D341Med (cell line): ENCODE measurements at regions not wholly inside any gene's neighbourhood (a gene's known extent, or its start where the extent isn't known, plus 50 kb on each side); places are given as distances from the start of the nearest gene placed in this dataset.
"Not testable (repeated sequence)": the region's sequence is repeated elsewhere in the genome, so short reads cannot be mapped to it uniquely, and the experiment has no call there.

Source experiments
- DNase-seq: peaks from one replicate; pipeline ENCODE4 v3.0.0; 2012; ENCODE audit warnings: low spot score

DNA sequence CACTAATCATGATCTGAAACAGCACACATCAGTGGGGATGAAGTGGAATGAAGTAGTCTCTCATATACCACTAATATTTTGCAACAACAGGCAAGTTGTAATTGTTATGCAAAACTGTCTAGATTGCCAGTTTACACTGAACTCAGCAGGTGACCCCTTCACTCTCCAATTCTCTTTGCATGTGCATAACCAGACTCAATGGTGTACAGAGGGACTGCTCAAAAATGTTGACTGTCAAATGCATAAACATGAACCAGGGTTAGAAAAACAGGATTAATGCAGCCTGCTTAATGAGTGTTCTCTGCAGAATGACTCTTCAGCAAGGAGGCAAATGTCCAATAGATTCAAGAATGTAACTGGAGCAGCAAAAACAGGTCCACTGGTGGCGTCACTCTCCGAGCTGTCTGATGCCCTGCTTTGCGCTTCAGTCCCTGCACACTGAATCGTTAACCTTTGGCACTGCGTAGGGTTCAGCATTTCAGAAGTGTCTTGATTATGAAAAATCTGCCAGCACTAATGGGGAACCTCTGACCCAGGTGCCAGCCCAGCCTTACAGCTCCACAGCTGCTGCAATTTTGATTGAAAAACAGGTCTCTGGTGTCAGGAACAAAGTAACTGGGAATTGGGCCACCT is 209.3 kb downstream of the TDRD15 start:
- no peak for DNase-seq

DNA sequence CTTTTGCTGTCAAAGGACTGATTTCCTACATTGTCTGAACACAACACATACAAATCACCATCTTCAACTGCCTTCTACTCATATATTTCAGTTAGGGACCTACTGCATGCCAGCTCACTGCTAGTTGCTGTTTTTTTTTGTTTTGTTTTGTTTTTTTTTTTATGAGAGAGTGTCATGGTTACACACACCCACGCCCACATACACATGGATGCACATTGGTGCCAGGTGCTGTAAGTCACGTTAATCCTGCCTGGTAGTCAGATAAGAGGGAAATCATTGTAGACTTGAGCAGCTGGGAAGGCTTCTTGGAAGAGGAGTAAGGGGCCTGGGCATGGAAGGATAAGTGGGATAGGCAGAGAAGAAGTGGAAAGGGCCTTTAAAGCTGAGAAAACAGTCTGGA is 209.9 kb downstream of the TDRD15 start:
- DNase-seq, result no peak

- no peak for DNase-seq
These were observed 223.2 kb downstream of the TDRD15 start for GRCh38 chr2:21346984-21347383.

DNA sequence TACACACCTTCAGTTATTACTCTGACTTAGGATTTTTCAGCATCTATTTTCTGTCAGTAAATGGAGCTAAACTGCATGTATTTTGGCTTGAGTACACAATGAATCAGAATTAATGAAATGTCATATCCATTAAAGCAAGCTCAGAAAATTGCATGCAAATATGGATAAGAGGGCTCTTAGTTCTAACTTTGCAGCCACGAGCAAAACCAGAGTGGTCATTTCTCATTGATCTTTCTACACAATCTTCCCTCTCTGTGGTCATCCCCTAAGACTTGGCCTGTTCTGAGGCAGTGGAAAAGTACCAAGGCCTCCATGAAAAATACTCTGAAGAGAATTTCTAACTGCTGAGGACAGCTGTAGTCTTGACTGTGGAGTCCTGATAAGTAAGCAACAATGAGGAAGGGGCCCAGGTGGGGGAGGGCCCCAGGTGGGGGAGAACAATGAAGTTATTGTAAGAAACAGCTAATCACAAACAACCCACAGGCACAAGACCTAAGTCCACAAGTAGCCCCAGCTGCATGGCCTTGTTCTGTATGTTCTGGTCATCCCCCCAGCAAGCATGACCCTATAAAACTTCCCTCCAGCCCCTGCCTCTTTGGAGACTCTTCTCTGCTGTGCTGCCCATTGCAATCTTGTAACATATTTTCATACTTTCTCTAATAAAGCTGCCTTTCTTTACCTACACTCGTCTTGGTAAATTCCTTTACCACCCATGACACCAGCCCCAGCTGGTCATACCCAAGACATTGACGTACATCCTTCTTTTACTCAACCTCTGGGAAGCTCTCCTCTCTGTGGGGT is 230.3 kb downstream of the TDRD15 start:
- DNase-seq, result no peak

GRCh38 chr2:21356086-21356856 is 232.5 kb downstream of the TDRD15 start:
- DNase-seq, result no peak

- no peak for DNase-seq
These were observed 233.1 kb downstream of the TDRD15 start for GRCh38 chr2:21356857-21357255.

GRCh38 chr2:21358976-21359375 is 235.2 kb downstream of the TDRD15 start:
- DNase-seq, result no peak

GRCh38 chr2:21361384-21361783 is 237.6 kb downstream of the TDRD15 start:
- DNase-seq, result no peak

- DNase-seq, result no peak
These were observed 238.3 kb downstream of the TDRD15 start for GRCh38 chr2:21361957-21362486.

GRCh38 chr2:21363364-21363763 is 239.6 kb downstream of the TDRD15 start:
- DNase-seq, result no peak

GRCh38 chr2:21367421-21367820 is 243.7 kb downstream of the TDRD15 start:
- DNase-seq, result no peak

- DNase-seq, result no peak
These were observed 246.0 kb downstream of the TDRD15 start for GRCh38 chr2:21369787-21370186.

DNA sequence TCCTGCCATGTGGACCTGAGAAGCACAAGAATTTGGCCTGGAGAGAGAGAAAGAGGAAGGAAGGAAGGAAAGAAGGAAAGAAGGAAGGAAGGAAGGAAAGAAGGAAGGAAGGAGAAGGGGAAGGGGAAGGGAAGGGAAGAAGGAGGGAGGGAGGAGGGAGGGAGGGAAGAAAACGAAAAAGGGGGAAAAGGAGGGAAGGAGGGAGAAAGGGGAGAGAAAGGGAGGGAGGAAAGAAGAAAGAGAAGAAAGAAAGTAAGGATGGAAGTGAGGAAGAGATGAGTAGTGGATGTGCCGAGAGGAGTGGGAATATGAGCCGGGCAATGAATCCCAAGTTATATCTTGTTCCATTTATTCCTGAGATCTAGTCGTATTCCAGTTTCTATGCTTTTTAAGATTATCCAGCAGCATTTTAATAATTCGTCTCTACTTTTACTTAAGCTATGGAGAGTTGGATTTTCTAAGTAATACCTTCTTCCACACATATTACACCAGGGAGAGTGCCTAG is 247.8 kb downstream of the TDRD15 start:
- no peak for DNase-seq

DNA sequence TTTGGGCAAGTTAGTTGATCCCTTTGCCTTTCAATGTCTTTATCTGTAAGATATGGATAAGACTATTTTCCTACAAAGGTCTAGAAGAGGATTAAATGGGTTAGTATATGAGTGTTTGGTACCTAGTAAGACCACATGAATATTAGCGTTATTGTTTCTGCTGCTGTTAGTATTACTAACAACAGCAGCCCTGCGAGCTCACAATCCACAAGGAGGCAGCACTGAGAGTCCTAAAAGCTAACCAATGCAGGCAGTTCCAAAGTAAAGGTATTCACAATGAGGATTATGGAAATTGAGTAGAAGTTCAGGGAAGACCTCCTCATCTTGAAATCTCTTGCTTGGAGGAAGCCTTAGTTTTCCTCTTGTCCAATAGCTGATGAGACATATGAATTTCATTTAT is 248.9 kb downstream of the TDRD15 start:
- DNase-seq, result peak; percentile 39

- no peak for DNase-seq
These were observed 253.1 kb downstream of the TDRD15 start for GRCh38 chr2:21376864-21377263.

DNA sequence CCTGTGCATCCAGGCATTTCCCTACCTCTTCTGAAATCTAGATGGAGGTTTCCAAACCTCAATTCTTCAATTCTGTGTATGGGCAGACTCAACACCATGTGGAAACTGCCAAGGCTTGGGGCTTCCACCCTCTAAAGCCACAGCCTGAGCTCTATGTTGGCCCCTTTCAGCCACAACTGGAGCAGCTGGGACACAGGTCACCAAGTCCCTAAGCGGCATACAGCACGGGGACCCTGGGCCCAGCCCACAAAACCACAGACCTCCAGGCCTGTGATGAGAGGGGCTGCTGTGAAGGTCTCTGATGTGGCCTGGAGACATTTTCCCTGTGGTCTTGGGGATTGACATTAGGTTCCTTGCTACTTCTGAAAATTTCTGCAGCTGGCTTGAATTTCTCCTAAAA is 255.4 kb downstream of the TDRD15 start:
- DNase-seq, result no peak

- DNase-seq, result not testable (repeated sequence)
These were observed 255.9 kb downstream of the TDRD15 start for GRCh38 chr2:21379668-21380067.

- DNase-seq, result no peak
These were observed 257.7 kb downstream of the TDRD15 start for GRCh38 chr2:21381421-21381820.

DNA sequence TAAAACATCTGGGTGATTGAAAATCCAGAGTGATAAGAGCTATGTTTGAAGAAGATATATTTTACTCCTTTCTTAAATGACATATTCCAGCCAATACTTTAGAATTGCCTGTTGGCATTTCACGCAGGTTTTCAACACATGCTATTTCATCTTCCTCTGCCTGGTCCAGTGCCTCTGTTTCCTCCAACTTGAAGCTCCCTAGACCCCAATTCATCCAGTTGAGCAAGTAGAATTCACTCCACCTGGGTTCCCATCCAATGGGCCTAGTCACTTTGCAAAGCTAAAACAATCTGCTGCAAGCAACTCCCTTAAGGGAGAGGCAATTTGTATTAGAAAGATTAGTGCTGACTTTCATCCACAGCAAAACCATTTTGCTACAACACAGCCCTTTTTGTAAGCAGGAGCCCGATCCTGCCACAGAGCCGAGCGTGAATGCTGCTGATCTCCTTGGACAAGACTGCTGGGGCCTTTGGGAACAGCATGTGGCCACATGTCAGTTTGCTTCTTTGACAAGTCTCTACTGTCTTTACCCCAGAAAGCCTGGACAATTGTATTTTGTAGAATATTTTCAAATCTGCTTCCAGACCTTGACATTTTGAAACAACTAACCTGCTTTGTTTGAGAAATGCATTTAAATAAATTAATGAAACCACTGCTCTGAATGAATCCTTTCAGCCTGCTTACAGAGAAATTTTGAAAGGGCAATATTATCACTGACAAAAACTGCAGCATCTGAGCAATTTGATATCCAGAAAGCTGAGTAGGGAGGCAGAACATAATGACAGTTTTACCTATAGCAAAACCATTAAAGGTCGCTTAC is 259.1 kb downstream of the TDRD15 start:
- DNase-seq, result peak; percentile 34

DNA sequence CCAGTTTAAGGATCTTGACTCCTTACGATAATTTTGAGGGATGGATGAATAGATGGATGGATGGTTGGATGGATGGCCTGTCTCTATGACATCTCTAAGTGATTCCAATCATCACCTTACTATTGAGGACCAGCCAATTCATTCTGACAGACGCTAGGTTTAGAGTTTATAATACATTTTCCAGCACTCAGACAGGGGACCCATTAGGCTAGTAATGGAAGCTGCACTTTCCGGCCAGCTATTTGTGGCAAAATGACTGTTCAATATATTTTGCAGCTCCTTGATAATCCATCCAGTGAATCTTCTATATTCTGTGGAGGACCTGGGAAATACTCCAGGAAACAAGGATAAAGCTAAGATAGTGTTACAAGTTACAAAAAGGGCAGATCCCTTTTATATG is 262.9 kb downstream of the TDRD15 start:
- DNase-seq, result no peak

DNA sequence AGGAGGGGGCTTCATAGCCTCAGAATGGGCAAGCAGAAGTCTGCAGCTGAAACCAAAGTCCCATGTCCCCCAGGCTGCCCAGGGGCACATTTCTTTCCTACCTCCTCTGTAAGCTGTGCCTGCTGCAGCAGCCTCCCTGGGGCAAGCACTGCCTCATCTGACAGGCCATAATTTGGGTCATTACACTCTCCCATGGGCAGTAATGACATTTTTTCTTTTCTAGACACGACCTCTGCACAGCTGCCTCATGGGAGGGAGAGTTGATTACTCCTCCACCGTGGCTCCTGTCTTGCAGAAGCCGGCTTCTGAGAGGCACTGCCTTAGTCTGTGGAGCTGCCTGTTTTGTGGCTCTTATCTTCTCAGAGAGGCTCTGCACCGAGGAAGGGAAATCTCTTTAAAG is 268.9 kb downstream of the TDRD15 start:
- no peak for DNase-seq

- no peak for DNase-seq
These were observed 269.4 kb downstream of the TDRD15 start for GRCh38 chr2:21393173-21393572.
